HCT116 (cell line): ENCODE measurements at regions not wholly inside any gene's neighbourhood (a gene's known extent, or its start where the extent isn't known, plus 50 kb on each side); places are given as distances from the start of the nearest gene placed in this dataset.

Source experiments
- CEBPB ChIP-seq: IDR thresholded peaks from 2 replicates; pipeline ENCODE4 v1.6.1; 2012; ENCODE audit warnings: low read depth
- EZH2 ChIP-seq: fragments of 200-600 bp; sonication (generic); IDR thresholded peaks from 2 replicates; pipeline ENCODE4 v1.6.1; 2017; ENCODE audit warnings: antibody characterized with exemption, mixed run types
- FOSL1 ChIP-seq: IDR thresholded peaks from 2 replicates; pipeline ENCODE4 v1.6.1; 2012; ENCODE audit warnings: low read depth
- POLR2AphosphoS5 ChIP-seq: IDR thresholded peaks from 2 replicates; pipeline ENCODE4 v1.6.1; 2011; ENCODE audit warnings: mild to moderate bottlenecking, low read depth, low read length, moderate library complexity
- SP1 ChIP-seq: IDR thresholded peaks from 2 replicates; pipeline ENCODE4 v1.6.1; 2012; ENCODE audit warnings: low read depth
- TF ChIP-seq, protein P1 (sequence below), 3 experiments: fragments of 200-600 bp in 1 of 3; sonication (generic) in 1 of 3; IDR thresholded peaks in 2 of 3; conservative IDR thresholded peaks in 1 of 3; 2 replicates each; pipeline ENCODE4 v1.5.1; 2012 to 2017; ENCODE audit warnings: low read depth in 2 of 3, low read length in 2 of 3, antibody characterized with exemption in 1 of 3, borderline replicate concordance in 1 of 3, control low read depth in 1 of 3, mild to moderate bottlenecking in 1 of 3, mixed read lengths in 1 of 3, mixed run types in 1 of 3, moderate library complexity in 1 of 3; ENCODE audit not compliant: insufficient read depth in 1 of 3

DNA sequence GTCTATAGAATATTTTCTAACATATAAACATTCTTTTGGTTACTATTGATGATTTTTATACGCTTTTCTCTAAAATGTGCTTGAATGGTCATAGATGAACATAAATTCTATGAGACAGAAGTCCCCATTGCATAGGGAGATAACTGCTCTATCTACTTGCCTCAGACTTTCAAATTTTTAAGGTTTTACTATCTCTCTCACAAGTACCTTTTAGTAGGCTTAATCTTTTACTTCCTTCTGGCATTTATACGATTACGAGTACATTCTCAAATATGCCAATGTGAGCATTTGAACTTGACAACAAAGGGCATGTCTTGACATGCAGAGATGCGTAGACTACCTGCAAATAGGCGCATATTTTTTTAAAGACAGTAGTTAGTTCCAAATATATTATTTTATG, 935.9 kb upstream of the LRATD1 start:
- TF ChIP-seq POLR2AphosphoS5 (no peak), CEBPB (no peak), EZH2 (no peak), SP1 (no peak), FOSL1 (no peak)
- TF ChIP-seq, protein P1, sequence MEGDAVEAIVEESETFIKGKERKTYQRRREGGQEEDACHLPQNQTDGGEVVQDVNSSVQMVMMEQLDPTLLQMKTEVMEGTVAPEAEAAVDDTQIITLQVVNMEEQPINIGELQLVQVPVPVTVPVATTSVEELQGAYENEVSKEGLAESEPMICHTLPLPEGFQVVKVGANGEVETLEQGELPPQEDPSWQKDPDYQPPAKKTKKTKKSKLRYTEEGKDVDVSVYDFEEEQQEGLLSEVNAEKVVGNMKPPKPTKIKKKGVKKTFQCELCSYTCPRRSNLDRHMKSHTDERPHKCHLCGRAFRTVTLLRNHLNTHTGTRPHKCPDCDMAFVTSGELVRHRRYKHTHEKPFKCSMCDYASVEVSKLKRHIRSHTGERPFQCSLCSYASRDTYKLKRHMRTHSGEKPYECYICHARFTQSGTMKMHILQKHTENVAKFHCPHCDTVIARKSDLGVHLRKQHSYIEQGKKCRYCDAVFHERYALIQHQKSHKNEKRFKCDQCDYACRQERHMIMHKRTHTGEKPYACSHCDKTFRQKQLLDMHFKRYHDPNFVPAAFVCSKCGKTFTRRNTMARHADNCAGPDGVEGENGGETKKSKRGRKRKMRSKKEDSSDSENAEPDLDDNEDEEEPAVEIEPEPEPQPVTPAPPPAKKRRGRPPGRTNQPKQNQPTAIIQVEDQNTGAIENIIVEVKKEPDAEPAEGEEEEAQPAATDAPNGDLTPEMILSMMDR (IDR thresholded peaks at IDR 0.05 in 2 of 3, conservative IDR thresholded peaks at IDR 0.05 in 1 of 3; ENCODE audit: borderline replicate concordance in 1 of 3, insufficient read depth in 1 of 3, low read depth in 2 of 3, low read length in 2 of 3), result no peak
